ENCODE measurements at regions not wholly inside any gene's neighbourhood (a gene's known extent, or its start where the extent isn't known, plus 50 kb on each side); places are given as distances from the start of the nearest gene placed in this dataset.
"Not testable (repeated sequence)": the region's sequence is repeated elsewhere in the genome, so short reads cannot be mapped to it uniquely, and the experiment has no call there.

DNA sequence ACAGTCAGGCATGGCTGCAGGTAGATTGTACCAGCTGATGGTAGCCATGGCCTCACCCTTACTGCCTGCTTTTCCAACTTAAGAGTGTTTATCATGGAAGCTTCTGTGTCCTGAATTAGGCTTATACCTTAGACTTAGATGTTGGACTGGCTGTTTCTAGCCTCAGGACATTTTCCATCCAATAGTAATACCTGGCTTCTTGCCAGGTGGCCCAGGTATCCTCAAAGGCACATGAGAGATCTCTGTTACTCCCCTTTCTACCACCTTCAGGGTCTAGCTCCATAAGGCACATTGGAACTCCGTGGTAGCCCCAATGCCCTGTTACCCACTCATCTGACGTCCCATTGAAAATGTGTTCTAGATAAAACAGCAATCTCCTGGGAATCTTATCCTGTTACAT, 407.5 kb downstream of the SPRY2 start:
- Histone ChIP-seq H3K9me3 (no peaks in the 10 kb centered on the region), H3K36me3 (no peaks in the 10 kb centered on the region), H3K4me1 (no peaks in the 10 kb centered on the region), H3K4me3 (no peak overlapping the region), H3K27me3 (no peaks in the 10 kb centered on the region), H3K27ac (no peak overlapping the region)
- WGBS, 2 donors = 93 to 100% methylated on average over 2 of the region's 2 CpGs
- DNase-seq (no peak), ATAC-seq (ENCODE audit: low FRiP score in 2 of 2) (no peak)
- TF ChIP-seq POLR2A (IDR thresholded peaks at IDR 0.05) (no peak), EP300 (IDR thresholded peaks at IDR 0.05) (no peak), POLR2AphosphoS5 (IDR thresholded peaks at IDR 0.05) (no peak)
- TF ChIP-seq, protein P1, sequence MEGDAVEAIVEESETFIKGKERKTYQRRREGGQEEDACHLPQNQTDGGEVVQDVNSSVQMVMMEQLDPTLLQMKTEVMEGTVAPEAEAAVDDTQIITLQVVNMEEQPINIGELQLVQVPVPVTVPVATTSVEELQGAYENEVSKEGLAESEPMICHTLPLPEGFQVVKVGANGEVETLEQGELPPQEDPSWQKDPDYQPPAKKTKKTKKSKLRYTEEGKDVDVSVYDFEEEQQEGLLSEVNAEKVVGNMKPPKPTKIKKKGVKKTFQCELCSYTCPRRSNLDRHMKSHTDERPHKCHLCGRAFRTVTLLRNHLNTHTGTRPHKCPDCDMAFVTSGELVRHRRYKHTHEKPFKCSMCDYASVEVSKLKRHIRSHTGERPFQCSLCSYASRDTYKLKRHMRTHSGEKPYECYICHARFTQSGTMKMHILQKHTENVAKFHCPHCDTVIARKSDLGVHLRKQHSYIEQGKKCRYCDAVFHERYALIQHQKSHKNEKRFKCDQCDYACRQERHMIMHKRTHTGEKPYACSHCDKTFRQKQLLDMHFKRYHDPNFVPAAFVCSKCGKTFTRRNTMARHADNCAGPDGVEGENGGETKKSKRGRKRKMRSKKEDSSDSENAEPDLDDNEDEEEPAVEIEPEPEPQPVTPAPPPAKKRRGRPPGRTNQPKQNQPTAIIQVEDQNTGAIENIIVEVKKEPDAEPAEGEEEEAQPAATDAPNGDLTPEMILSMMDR (IDR thresholded peaks at IDR 0.05) = no peak

DNA sequence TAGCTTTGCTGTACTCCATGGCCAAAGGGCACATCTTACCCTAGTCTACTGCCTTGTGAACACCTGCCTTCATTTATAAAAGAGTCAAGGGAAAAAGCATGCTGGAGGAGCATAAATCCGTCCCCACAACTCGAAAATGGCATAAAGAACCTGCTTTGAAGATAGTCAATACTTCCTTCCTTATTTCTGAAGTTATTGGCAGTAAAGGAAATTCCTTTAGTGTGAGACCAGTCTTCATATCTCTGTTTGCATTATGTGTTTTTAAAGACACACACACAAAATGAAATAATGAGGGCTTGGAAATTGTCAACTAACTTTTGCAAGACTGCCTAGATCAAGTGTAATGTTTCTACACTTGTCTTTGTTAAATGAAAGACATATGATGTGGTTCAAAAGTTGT, 408.4 kb downstream of the SPRY2 start:
- Histone ChIP-seq H3K36me3 (no peaks in the 10 kb centered on the region), H3K27me3 (no peaks in the 10 kb centered on the region), H3K4me3 (no peak overlapping the region), H3K27ac (no peak overlapping the region), H3K4me1 (no peaks in the 10 kb centered on the region), H3K9me3 (no peaks in the 10 kb centered on the region)
- no peak for TF ChIP-seq POLR2AphosphoS5 (IDR thresholded peaks at IDR 0.05)
- TF ChIP-seq EP300 (IDR thresholded peaks at IDR 0.05) = no peak
- TF ChIP-seq, protein P1 (IDR thresholded peaks at IDR 0.05) = no peak
- DNase-seq (no peak), ATAC-seq (ENCODE audit: low FRiP score in 2 of 2) (no peak)
- 34 to 48% methylated on average over 2 of the region's 2 CpGs for WGBS, 2 donors

DNA sequence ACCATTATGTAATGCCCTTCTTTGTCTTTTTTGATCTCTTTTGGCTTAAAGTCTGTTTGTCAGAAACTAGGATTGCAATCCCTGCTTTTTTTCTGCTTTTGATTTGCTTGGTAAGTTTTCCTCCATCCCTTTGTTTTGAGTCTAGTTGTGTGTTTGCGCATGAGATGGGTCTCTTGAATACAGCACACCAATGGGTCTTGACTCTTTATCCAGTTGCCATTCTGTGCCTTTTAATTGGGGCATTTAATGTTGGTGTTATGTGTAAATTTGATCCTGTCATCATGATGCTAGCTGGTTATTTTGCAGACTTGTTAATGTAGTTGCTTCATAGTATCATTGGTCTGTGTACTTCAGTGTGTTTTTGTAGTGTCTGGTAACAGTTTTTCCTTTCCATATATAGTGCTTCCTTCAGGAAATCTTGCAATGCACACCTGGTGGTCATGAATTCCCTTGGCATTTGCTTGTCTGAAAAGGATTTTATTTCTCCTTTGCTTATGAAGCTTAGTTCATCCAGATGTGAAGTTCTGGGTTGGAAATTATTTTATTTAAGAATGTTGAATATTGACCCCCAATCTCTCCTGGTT, 416.9 kb downstream of the SPRY2 start:
- not testable (repeated sequence) for DNase-seq; H3K27me3 ChIP-seq; H3K27ac ChIP-seq; H3K4me3 ChIP-seq; ATAC-seq (ENCODE audit: low FRiP score in 2 of 2); H3K4me1 ChIP-seq; H3K9me3 ChIP-seq; H3K36me3 ChIP-seq
- whole genome bisulfite sequencing, 2 donors = 100% methylated on average over 1 of the region's 1 CpG

DNA sequence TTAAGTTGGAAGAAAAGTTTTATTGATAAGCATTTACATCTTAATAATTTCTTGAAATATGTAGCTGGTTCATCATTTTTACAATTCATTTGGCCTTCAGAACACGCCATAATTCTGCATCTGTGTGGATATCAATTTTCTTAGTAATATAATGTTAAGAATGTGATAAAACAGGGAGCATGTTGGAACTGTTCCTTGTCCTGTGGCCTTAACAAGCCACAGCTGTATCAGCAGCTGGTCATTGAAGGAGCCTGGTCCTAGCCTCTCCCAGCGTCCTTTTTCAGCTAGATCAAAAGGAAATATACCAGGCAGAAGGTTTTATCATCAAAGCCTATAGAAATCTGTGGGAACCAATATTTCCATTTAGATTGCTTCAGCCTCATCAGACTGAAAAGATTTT, 421.8 kb downstream of the SPRY2 start:
- DNase-seq (no peak), ATAC-seq (ENCODE audit: low FRiP score in 2 of 2) (no peak)
- 53 to 66% methylated on average over 2 of the region's 2 CpGs for WGBS, 2 donors
- no peak for TF ChIP-seq EP300 (IDR thresholded peaks at IDR 0.05)
- TF ChIP-seq POLR2A (IDR thresholded peaks at IDR 0.05) = no peak
- TF ChIP-seq, protein P1 (IDR thresholded peaks at IDR 0.05) = no peak
- no peak for TF ChIP-seq POLR2AphosphoS5 (IDR thresholded peaks at IDR 0.05)
- Histone ChIP-seq H3K4me3 (no peak overlapping the region), H3K36me3 (no peaks in the 10 kb centered on the region), H3K4me1 (no peaks in the 10 kb centered on the region), H3K27me3 (no peaks in the 10 kb centered on the region), H3K9me3 (peaks cover 0 to 7% (median 2%) of the 10 kb centered on the region in 4 donors), H3K27ac (no peak overlapping the region)

DNA sequence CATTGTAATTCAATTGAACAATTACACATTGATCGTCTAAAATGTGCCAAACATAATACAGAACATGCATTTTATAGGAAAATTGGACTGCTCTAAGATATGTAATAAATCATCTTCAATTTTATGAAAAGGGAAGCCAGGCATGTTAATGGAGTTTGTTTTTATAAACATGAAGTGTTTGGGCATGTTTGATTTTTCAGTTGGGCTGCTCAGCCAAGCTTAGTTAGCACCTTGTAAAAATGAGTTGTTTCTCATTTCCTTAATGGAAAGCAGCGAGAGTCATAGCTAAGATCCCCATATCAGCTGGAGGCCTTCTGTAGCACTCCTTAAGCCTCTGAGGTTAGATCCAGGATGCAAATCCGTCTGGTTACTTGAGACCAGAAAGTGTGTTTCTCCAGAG, 422.3 kb downstream of the SPRY2 start:
- no peaks in the 10 kb centered on the region for H3K36me3 ChIP-seq
- WGBS, 2 donors = 49 to 61% methylated on average over 3 of the region's 3 CpGs
- ATAC-seq (ENCODE audit: low FRiP score in 2 of 2) (no peak), DNase-seq (no peak)
- H3K27ac ChIP-seq = no peak overlapping the region
- H3K9me3 ChIP-seq = peaks cover 0 to 7% (median under 1%) of the 10 kb centered on the region in 4 donors
- TF ChIP-seq POLR2A (IDR thresholded peaks at IDR 0.05) = no peak
- no peak for TF ChIP-seq POLR2AphosphoS5 (IDR thresholded peaks at IDR 0.05)
- no peaks in the 10 kb centered on the region for H3K27me3 ChIP-seq
- H3K4me1 ChIP-seq = no peaks in the 10 kb centered on the region
- H3K4me3 ChIP-seq = no peak overlapping the region

DNA sequence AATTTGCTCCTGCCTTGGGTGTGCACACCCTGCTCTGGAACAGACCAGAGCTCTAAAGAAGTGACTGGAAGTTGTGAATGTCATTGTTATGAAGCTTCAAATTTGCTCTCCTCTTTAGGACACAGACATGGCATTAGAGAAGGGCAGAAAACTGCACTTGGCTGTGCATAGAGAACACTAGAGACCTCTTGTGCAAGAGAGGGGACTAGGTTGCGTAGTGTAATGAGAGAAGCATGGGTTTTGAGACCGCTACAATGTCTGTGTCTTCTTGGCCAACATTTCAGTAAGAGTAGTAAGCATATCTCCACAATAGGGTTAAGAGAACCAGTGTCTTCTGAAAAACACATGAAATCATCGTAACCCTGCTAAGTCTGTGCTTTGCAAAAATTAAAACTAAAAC, 423.3 kb downstream of the SPRY2 start:
- TF ChIP-seq EP300 (IDR thresholded peaks at IDR 0.05) = no peak

More for the DNA sequence above, 423.3 kb downstream of the SPRY2 start:
- H3K4me1 ChIP-seq = no peaks in the 10 kb centered on the region
- no peak overlapping the region for H3K4me3 ChIP-seq
- 93 to 95% methylated on average over 3 of the region's 3 CpGs for WGBS, 2 donors
- ATAC-seq (ENCODE audit: low FRiP score in 2 of 2) (no peak), DNase-seq (no peak)
- no peaks in the 10 kb centered on the region for H3K36me3 ChIP-seq
- peaks cover 0 to 7% (median 0%) of the 10 kb centered on the region in 4 donors for H3K9me3 ChIP-seq
- H3K27me3 ChIP-seq = no peaks in the 10 kb centered on the region
- H3K27ac ChIP-seq = no peak overlapping the region
